ENCODE measurements at regions not wholly inside any gene's neighbourhood (a gene's known extent, or its start where the extent isn't known, plus 50 kb on each side); places are given as distances from the start of the nearest gene placed in this dataset.
"Not testable (repeated sequence)": the region's sequence is repeated elsewhere in the genome, so short reads cannot be mapped to it uniquely, and the experiment has no call there.

DNA sequence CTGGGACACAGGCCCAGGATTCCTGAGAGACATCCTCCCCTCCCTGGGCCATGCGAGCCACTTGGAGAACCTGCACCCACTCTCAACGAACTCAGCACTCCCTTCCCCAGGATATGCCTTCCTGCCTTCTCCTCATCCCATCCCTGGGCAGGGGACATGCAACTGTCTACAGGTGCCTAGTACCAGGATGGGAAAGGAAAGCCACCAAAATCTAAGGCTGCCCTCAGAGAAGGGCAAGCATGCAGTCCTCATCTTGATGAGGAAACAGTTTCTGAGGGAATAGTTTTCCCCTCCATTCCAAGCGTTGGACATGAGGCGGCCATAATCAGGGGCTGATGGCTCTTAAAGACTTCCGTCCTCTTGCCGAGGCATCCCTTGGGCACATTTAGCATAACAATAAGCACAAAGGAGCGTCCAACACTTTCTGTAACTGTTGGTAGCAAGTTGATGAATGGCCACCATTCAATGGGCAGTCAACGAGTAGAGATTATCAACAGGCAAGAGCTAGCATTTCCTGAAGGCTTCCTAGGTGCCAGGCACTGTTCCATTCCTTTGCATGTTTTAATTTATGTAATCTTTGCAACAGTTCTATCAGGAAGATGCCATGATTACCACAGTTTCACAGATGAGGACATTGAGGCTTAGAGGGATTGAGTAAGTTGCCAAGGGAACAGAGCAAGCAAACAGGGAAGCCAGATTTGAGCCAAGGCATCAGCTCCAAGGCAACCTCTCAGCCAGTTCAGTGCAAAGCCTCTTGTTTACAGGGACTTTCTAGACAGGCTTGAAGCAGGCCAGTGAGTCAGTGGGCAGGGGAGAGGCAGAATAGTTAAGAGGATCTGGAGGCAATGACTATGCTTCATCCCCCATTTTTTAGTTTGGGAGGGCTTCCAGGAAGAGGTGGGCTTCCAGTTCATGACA is 105.1 kb downstream of the SINHCAF start:
- DNase-seq (ENCODE audit: low read depth, low spot score) = no peak
- Histone ChIP-seq H3K27ac (ENCODE audit: low read depth, low read length) (no peak overlapping the region), H3K9me3 (ENCODE audit: control insufficient read depth, insufficient read depth, low read length) (no peaks in the 10 kb centered on the region), H3K27me3 (ENCODE audit: control insufficient read depth, insufficient read depth, low read length) (peaks cover 27% of the 10 kb centered on the region), H3K4me3 (ENCODE audit: low read depth, low read length) (no peak overlapping the region)
- CTCF ChIA-PET = no interaction called here
- POLR2A ChIA-PET = no interaction called here
- TF ChIP-seq, protein P1, sequence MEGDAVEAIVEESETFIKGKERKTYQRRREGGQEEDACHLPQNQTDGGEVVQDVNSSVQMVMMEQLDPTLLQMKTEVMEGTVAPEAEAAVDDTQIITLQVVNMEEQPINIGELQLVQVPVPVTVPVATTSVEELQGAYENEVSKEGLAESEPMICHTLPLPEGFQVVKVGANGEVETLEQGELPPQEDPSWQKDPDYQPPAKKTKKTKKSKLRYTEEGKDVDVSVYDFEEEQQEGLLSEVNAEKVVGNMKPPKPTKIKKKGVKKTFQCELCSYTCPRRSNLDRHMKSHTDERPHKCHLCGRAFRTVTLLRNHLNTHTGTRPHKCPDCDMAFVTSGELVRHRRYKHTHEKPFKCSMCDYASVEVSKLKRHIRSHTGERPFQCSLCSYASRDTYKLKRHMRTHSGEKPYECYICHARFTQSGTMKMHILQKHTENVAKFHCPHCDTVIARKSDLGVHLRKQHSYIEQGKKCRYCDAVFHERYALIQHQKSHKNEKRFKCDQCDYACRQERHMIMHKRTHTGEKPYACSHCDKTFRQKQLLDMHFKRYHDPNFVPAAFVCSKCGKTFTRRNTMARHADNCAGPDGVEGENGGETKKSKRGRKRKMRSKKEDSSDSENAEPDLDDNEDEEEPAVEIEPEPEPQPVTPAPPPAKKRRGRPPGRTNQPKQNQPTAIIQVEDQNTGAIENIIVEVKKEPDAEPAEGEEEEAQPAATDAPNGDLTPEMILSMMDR (IDR thresholded peaks at IDR 0.05; ENCODE audit: low read depth, low read length) = no peak

DNA sequence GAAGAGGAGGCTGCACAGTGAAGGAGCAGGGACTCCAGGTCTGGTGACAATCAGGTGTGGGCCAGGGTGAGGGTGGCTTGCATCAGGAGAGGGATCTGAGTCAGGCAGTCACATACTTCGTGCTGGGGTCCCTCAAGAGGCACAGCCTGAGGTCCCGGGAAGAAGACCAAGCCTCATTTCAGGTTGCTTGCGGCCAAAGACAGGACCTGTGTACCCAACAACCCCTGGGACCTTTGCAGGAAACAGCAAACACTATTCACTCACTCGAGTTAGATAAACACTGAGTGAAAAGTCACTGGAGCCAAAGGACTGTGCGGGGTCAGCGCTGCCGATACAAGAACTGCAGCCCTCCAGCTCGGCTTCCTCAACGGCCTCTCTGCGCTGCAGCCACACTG is 104.4 kb downstream of the SINHCAF start:
- no peak overlapping the region for H3K27ac ChIP-seq (ENCODE audit: low read depth, low read length)
- TF ChIP-seq, protein P1 (IDR thresholded peaks at IDR 0.05; ENCODE audit: low read depth, low read length) = no peak
- DNase-seq (ENCODE audit: low read depth, low spot score) = no peak
- no peak overlapping the region for H3K4me3 ChIP-seq (ENCODE audit: low read depth, low read length)
- H3K9me3 ChIP-seq (ENCODE audit: control insufficient read depth, insufficient read depth, low read length) = no peaks in the 10 kb centered on the region
- peaks cover 28% of the 10 kb centered on the region for H3K27me3 ChIP-seq (ENCODE audit: control insufficient read depth, insufficient read depth, low read length)
- ChIA-PET CTCF (no interaction called here), POLR2A (no interaction called here)

DNA sequence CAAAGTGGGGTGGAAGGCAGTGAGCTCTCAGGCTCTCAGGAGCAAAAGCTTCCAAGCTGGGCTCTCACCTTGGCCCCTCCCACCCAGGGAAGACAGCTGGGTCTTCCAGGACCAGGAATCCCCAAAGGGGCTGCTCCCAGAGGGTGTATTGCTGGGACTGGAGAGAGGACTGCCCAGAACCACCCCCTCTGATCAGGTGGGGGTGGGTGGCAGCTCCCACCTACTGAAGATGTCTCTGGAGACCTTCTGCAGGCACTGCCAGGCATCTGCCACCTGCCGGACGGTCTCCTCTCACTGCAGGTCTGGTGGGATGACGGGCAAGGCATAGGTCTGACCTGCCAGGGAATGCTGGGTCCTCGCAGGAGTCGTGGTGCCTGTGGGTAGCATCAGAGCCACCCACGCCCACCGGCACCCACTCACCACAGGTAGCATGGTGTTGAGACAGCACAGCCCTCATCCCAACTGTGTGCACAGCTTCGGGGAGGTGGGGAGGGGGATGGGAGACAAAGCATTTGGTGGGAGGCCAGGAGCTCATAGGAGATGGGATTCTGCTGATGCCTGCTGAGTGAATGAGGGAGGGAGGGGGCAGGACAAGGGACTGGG is 103.2 kb downstream of the SINHCAF start:
- TF ChIP-seq, protein P1 (IDR thresholded peaks at IDR 0.05; ENCODE audit: low read depth, low read length) = no peak
- no peak for DNase-seq (ENCODE audit: low read depth, low spot score)
- H3K27ac ChIP-seq (ENCODE audit: low read depth, low read length) = no peak overlapping the region
- H3K9me3 ChIP-seq (ENCODE audit: control insufficient read depth, insufficient read depth, low read length) = no peaks in the 10 kb centered on the region
- POLR2A ChIA-PET = no interaction called here
- H3K27me3 ChIP-seq (ENCODE audit: control insufficient read depth, insufficient read depth, low read length) = peaks cover 22% of the 10 kb centered on the region
- H3K4me3 ChIP-seq (ENCODE audit: low read depth, low read length) = no peak overlapping the region
- CTCF ChIA-PET = interaction anchor here (0.5 kb wide), 1 partner anchor 172 kb away, joined by 3 read pairs; no protein-coding TSS in a partner anchor

DNA sequence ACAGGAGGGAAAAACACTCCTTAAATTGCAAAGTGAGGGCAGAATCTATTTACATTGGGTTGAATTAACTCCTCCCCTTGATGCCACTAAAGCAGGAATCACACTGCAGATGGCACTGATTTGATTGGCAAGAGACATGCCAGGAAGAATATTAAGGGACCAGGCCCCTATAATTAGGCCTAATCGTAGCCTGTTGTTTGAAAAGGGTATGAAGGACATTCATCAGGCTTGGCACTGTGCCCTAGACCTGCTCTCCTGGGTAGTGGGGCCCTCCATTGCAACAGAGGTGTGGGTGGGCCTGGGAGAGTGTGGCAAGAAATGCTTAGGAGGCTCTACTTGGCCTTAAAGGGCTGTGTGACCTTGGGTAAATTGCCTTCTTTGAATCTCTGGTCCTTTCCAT is 102.3 kb downstream of the SINHCAF start:
- H3K9me3 ChIP-seq (ENCODE audit: control insufficient read depth, insufficient read depth, low read length); H3K4me3 ChIP-seq (ENCODE audit: low read depth, low read length); POLR2A ChIA-PET; DNase-seq (ENCODE audit: low read depth, low spot score); H3K27ac ChIP-seq (ENCODE audit: low read depth, low read length): not testable (repeated sequence)
- CTCF ChIA-PET = interaction anchor here (1.1 to 1.5 kb wide), 2 partner anchors 11 to 15 kb away, joined by 3 to 4 read pairs; no protein-coding TSS in a partner anchor
- peaks cover 24% of the 10 kb centered on the region for H3K27me3 ChIP-seq (ENCODE audit: control insufficient read depth, insufficient read depth, low read length)

DNA sequence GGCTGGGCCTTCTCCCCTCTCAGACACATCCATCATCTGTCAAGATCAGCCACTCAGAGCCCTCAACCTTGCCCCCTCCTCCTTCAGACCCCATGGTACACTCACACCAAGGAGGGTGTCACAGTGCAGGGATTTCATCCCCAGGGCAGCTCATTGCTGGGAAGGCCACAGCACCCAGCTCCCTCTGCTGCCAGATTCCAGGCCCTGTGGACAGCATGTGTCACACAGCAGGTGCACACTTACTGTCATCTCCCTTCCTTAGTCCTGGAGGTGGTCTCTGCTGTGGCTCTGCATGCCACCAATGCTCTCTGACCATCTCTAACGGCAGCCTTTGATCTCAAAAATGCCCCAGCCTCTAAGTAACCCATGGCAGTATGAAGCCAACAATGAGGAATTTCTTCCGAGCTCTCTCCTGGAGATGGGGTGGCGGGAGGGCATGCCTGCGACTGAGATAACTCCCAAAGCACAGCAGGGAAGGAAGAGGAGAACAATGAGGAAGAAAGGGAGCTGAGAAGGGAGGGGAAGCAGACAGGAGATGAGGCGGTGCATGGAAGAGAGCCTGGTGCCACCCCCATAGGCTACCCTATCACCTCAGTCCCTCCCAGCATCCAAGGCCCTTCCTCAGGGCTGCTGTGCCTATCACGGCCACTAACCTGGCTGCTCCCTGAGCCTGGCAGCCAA is 101.0 kb downstream of the SINHCAF start:
- POLR2A ChIA-PET = no interaction called here
- Histone ChIP-seq H3K27ac (ENCODE audit: low read depth, low read length) (no peak overlapping the region), H3K9me3 (ENCODE audit: control insufficient read depth, insufficient read depth, low read length) (no peaks in the 10 kb centered on the region), H3K4me3 (ENCODE audit: low read depth, low read length) (no peak overlapping the region), H3K27me3 (ENCODE audit: control insufficient read depth, insufficient read depth, low read length) (peaks cover 25% of the 10 kb centered on the region)
- TF ChIP-seq, protein P1 (IDR thresholded peaks at IDR 0.05; ENCODE audit: low read depth, low read length) = no peak
- CTCF ChIA-PET = interaction anchor here (0.6 to 1.5 kb wide), 4 partner anchors 10 to 178 kb away, joined by 3 to 5 read pairs (median 4); no protein-coding TSS in a partner anchor
- DNase-seq (ENCODE audit: low read depth, low spot score) = no peak
